Neural crest cell (in vitro differentiated cells): ENCODE measurements at regions not wholly inside any gene's neighbourhood (a gene's known extent, or its start where the extent isn't known, plus 50 kb on each side); places are given as distances from the start of the nearest gene placed in this dataset.

Source experiments
- DNase-seq: peaks from one replicate; pipeline ENCODE4 v3.0.0; 2021; ENCODE audit warnings: low read depth, mixed read lengths, low spot score
- H3K27ac Mint-ChIP-seq: one replicate; pipeline ENCODE4 v1.8.0; 2021; ENCODE audit warnings: mild to moderate bottlenecking, mixed read lengths; ENCODE audit not compliant: unreplicated experiment
- H3K27me3 Mint-ChIP-seq: 2 replicates; pipeline ENCODE4 v1.8.0; 2021; ENCODE audit warnings: low read depth, mild to moderate bottlenecking, mixed read lengths
- H3K36me3 Mint-ChIP-seq: 2 replicates; pipeline ENCODE4 v1.8.0; 2021; ENCODE audit warnings: low read depth, mild to moderate bottlenecking, mixed read lengths
- H3K4me1 Mint-ChIP-seq: 2 replicates; pipeline ENCODE4 v1.8.0; 2021; ENCODE audit warnings: mixed read lengths
- H3K4me3 Mint-ChIP-seq: one replicate; pipeline ENCODE4 v1.8.0; 2021; ENCODE audit warnings: mild to moderate bottlenecking, mixed read lengths
- H3K9me3 Mint-ChIP-seq: 2 replicates; pipeline ENCODE4 v1.8.0; 2021; ENCODE audit warnings: mixed read lengths
- CTCF ChIP-seq: fragments of 200-600 bp; sonication (generic); conservative IDR thresholded peaks from 2 replicates; pipeline ENCODE4 v1.5.0; 2021; ENCODE audit warnings: antibody characterized with exemption, mild to moderate bottlenecking

GRCh38 chr1:30335389-30335996 is 387.9 kb downstream of the MATN1 start:
- H3K27ac Mint-ChIP-seq: peak overlapping the region; percentile 69
- H3K9me3 Mint-ChIP-seq: no peaks in the 10 kb centered on the region

GRCh38 chr1:30334767-30335166 is 388.6 kb downstream of the MATN1 start:
- TF ChIP-seq CTCF: no peak
- H3K4me1 Mint-ChIP-seq: no peaks in the 10 kb centered on the region
- no peak overlapping the region for H3K4me3 Mint-ChIP-seq
- H3K36me3 Mint-ChIP-seq: no peaks in the 10 kb centered on the region
- no peak for DNase-seq
- H3K27ac Mint-ChIP-seq: no peak overlapping the region
- no peaks in the 10 kb centered on the region for H3K9me3 Mint-ChIP-seq
- peaks cover under 1% of the 10 kb centered on the region for H3K27me3 Mint-ChIP-seq

More at GRCh38 chr1:30335389-30335996, 387.9 kb downstream of the MATN1 start:
- Mint-ChIP-seq H3K4me1 (no peaks in the 10 kb centered on the region), H3K4me3 (no peak overlapping the region), H3K36me3 (no peaks in the 10 kb centered on the region), H3K27me3 (peaks cover 8% of the 10 kb centered on the region)
- no peak for TF ChIP-seq CTCF
- no peak for DNase-seq

- no peaks in the 10 kb centered on the region for H3K9me3 Mint-ChIP-seq
- no peaks in the 10 kb centered on the region for H3K36me3 Mint-ChIP-seq
- H3K4me3 Mint-ChIP-seq: no peak overlapping the region
- no peak for TF ChIP-seq CTCF
- no peaks in the 10 kb centered on the region for H3K4me1 Mint-ChIP-seq
- H3K27me3 Mint-ChIP-seq: no peaks in the 10 kb centered on the region
- no peak overlapping the region for H3K27ac Mint-ChIP-seq
- DNase-seq: no peak
These were observed 391.0 kb downstream of the MATN1 start for GRCh38 chr1:30332116-30333094.

GRCh38 chr1:30331415-30332065 is 391.8 kb downstream of the MATN1 start:
- DNase-seq: no peak

More at GRCh38 chr1:30331415-30332065, 391.8 kb downstream of the MATN1 start:
- Mint-ChIP-seq H3K27me3 (no peaks in the 10 kb centered on the region), H3K27ac (no peak overlapping the region), H3K36me3 (no peaks in the 10 kb centered on the region), H3K4me3 (no peak overlapping the region), H3K4me1 (no peaks in the 10 kb centered on the region), H3K9me3 (no peaks in the 10 kb centered on the region)
- TF ChIP-seq CTCF: no peak
